Mesothelial cell of epicardium (in vitro differentiated cells): ENCODE measurements at regions not wholly inside any gene's neighbourhood (a gene's known extent, or its start where the extent isn't known, plus 50 kb on each side); places are given as distances from the start of the nearest gene placed in this dataset.

Experiments used
- DNase-seq, 2 experiments: peaks; one replicate each; pipeline ENCODE4 v3.0.0; 2021; ENCODE audit warnings: low spot score in 2 of 2; ENCODE audit not compliant: unreplicated experiment in 2 of 2
- H3K27ac Mint-ChIP-seq: 2 replicates; pipeline ENCODE4 v1.8.0; 2021; ENCODE audit warnings: mixed read lengths
- H3K27me3 Mint-ChIP-seq: 2 replicates; pipeline ENCODE4 v1.8.0; 2021; ENCODE audit warnings: low read depth, mixed read lengths
- H3K36me3 Mint-ChIP-seq: 2 replicates; pipeline ENCODE4 v1.8.0; 2021; ENCODE audit warnings: mixed read lengths
- H3K4me1 Mint-ChIP-seq: 2 replicates; pipeline ENCODE4 v1.8.0; 2021; ENCODE audit warnings: mixed read lengths
- H3K4me3 Mint-ChIP-seq: 2 replicates; pipeline ENCODE4 v1.8.0; 2021; ENCODE audit warnings: mild to moderate bottlenecking, moderate library complexity, mixed read lengths
- H3K9me3 Mint-ChIP-seq: 2 replicates; pipeline ENCODE4 v1.8.0; 2021; ENCODE audit warnings: mixed read lengths
- TF ChIP-seq, protein P1 (sequence below): fragments of 200-600 bp; sonication (generic); IDR thresholded peaks from one replicate; pipeline ENCODE4 v1.5.0; 2021; ENCODE audit warnings: antibody characterized with exemption; ENCODE audit not compliant: unreplicated experiment

DNA sequence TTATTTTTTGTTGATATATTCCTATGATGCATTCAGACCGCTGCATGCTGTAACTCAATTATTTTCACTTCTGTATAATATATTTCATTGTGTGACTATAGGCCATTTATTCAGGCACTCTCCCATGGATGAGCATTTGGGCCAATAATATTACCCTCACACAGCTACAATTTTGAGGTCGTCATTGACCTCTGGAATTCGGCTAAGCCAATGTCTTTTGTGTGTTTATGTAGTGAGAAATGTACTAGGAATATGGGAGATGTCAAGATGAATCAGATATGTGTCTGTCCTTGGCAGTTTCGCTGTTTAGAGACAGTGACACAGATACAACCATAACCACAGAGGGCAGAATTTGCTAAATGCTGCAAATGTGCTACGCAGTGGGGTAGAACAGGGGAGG is 474.2 kb downstream of the ADRA2A start:
- H3K9me3 Mint-ChIP-seq = no peaks in the 10 kb centered on the region
- no peaks in the 10 kb centered on the region for H3K36me3 Mint-ChIP-seq
- TF ChIP-seq, protein P1, sequence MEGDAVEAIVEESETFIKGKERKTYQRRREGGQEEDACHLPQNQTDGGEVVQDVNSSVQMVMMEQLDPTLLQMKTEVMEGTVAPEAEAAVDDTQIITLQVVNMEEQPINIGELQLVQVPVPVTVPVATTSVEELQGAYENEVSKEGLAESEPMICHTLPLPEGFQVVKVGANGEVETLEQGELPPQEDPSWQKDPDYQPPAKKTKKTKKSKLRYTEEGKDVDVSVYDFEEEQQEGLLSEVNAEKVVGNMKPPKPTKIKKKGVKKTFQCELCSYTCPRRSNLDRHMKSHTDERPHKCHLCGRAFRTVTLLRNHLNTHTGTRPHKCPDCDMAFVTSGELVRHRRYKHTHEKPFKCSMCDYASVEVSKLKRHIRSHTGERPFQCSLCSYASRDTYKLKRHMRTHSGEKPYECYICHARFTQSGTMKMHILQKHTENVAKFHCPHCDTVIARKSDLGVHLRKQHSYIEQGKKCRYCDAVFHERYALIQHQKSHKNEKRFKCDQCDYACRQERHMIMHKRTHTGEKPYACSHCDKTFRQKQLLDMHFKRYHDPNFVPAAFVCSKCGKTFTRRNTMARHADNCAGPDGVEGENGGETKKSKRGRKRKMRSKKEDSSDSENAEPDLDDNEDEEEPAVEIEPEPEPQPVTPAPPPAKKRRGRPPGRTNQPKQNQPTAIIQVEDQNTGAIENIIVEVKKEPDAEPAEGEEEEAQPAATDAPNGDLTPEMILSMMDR = no peak
- no peak overlapping the region for H3K4me3 Mint-ChIP-seq
- no peak overlapping the region for H3K27ac Mint-ChIP-seq
- peaks cover 2% of the 10 kb centered on the region for H3K27me3 Mint-ChIP-seq
- no peaks in the 10 kb centered on the region for H3K4me1 Mint-ChIP-seq
- no peak for DNase-seq

DNA sequence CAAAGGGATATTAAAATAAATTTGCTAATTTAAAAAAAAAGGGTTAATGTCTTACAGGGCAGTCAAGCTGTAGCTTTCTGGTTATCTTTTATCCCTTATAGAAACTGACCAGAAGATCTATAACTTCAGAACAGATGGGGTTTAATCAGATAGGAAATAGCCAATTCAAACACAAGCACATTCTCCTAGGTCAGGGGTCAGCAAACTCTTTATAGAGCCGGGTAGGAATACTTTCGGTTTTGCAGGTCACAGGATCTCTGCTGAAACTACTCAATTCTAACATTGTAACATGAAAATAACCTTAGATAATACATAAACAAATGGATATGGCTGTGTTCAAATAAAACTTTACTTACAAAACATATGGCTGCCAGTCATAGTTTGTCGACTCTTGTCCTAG is 479.8 kb downstream of the ADRA2A start:
- Mint-ChIP-seq H3K4me3 (no peak overlapping the region), H3K27me3 (peaks cover 7% of the 10 kb centered on the region), H3K36me3 (no peaks in the 10 kb centered on the region), H3K9me3 (no peaks in the 10 kb centered on the region), H3K4me1 (peaks cover 3% of the 10 kb centered on the region), H3K27ac (no peak overlapping the region)
- TF ChIP-seq, protein P1 = no peak
- DNase-seq = no peak

DNA sequence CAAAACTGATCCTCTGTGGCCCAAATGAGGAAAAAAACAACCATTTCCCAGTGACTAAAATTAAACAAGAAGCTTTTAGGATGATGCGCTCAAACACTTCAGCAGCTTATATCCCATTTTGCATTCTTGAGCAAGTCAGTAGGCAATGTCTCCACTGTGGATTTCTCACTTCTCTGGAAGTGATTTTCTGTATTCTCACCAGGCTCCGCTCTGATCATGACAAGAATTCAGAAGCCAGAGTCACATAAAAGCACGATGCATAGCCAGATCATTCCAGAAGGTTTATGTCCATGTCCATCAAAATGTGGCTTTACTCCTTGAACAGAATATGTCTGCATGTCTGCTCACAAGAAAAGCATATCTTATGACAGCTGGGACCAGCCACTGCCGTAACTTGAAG is 481.4 kb downstream of the ADRA2A start:
- H3K27ac Mint-ChIP-seq = no peak overlapping the region
- no peak overlapping the region for H3K4me3 Mint-ChIP-seq
- H3K36me3 Mint-ChIP-seq = no peaks in the 10 kb centered on the region
- TF ChIP-seq, protein P1 = no peak
- DNase-seq = no peak
- H3K9me3 Mint-ChIP-seq = no peaks in the 10 kb centered on the region
- H3K27me3 Mint-ChIP-seq = peaks cover 7% of the 10 kb centered on the region
- peaks cover 9% of the 10 kb centered on the region for H3K4me1 Mint-ChIP-seq

DNA sequence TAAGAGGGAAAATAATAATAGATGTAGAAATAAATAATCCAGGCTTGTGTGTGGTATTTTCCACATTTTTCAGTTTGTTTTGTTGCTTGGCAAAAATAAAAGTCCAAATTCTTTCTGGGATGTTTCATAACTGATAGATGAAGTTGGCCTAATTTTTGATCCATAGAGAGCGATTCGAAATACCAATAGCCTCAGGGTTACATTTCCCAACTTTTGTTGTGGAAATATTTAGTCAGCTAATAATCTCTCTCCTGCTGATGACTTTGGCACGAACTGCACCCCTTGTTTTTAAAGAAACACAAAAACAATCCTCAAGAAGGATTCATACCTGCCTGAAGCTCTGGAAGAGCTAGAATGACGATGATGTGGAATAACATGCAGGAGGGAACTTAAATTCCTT is 483.2 kb downstream of the ADRA2A start:
- no peak overlapping the region for H3K4me3 Mint-ChIP-seq
- H3K9me3 Mint-ChIP-seq = no peaks in the 10 kb centered on the region
- H3K4me1 Mint-ChIP-seq = peaks cover 11% of the 10 kb centered on the region
- TF ChIP-seq, protein P1 = no peak
- DNase-seq = no peak
- H3K27ac Mint-ChIP-seq = no peak overlapping the region
- no peaks in the 10 kb centered on the region for H3K36me3 Mint-ChIP-seq
- peaks cover 10% of the 10 kb centered on the region for H3K27me3 Mint-ChIP-seq

DNA sequence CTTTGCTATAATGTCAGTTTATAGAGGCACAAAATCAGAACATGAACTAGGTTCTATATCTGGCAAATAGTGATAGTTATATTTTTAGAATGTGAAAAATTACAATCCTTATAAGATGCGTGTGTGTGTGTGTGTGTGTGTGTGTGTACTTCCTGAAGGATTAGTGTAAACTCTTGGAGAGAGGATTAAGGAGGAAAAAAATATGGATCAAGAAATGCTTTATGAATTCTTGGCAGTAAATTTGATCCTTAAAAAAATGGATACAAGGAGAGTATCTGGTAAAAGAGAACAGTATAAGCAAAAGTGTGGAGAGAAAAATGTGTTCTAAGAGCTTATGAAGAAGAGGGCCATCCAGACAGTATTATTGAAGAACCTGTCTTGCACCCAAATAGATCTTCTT is 484.3 kb downstream of the ADRA2A start:
- H3K36me3 Mint-ChIP-seq = no peaks in the 10 kb centered on the region
- H3K4me3 Mint-ChIP-seq = no peak overlapping the region
- no peak for DNase-seq
- H3K27me3 Mint-ChIP-seq = peaks cover 10% of the 10 kb centered on the region
- H3K4me1 Mint-ChIP-seq = peaks cover 16% of the 10 kb centered on the region
- H3K9me3 Mint-ChIP-seq = no peaks in the 10 kb centered on the region
- TF ChIP-seq, protein P1 = no peak
- H3K27ac Mint-ChIP-seq = no peak overlapping the region

DNA sequence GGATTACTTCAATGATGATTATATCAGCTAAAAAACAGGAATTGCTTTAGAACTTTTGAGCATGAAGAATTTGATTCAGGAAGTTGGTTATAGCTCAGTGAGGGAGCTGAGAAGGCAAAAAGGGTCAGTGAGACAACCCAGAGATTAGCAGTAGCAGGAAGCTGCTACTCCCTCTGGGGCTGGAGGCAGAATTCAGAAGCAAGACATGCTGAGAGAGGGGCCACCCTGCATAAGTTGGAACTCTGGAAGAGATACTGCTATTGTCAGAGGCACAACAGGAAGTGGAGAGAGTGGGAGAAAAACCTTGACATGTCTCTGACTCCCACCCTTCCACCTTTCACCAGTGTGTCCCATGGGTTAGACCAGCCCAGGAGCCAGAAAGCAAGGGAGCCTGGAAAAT is 488.7 kb downstream of the ADRA2A start:
- Mint-ChIP-seq H3K27me3 (peaks cover 40% of the 10 kb centered on the region), H3K27ac (no peak overlapping the region), H3K9me3 (no peaks in the 10 kb centered on the region), H3K4me1 (peaks cover 16% of the 10 kb centered on the region), H3K36me3 (no peaks in the 10 kb centered on the region), H3K4me3 (no peak overlapping the region)
- TF ChIP-seq, protein P1 = no peak
- DNase-seq = no peak
